Activated CD4-positive, alpha-beta T cell treated with anti-CD3 and anti-CD28 coated beads, Interleukin-2, amount 50 U/mL, for 16 hours (primary cell): ENCODE measurements at regions not wholly inside any gene's neighbourhood (a gene's known extent, or its start where the extent isn't known, plus 50 kb on each side); places are given as distances from the start of the nearest gene placed in this dataset.
"Not testable (repeated sequence)": the region's sequence is repeated elsewhere in the genome, so short reads cannot be mapped to it uniquely, and the experiment has no call there.

Experiments used
- DNase-seq: peaks from one replicate; pipeline ENCODE4 v3.0.0-alpha.2; 2020

DNA sequence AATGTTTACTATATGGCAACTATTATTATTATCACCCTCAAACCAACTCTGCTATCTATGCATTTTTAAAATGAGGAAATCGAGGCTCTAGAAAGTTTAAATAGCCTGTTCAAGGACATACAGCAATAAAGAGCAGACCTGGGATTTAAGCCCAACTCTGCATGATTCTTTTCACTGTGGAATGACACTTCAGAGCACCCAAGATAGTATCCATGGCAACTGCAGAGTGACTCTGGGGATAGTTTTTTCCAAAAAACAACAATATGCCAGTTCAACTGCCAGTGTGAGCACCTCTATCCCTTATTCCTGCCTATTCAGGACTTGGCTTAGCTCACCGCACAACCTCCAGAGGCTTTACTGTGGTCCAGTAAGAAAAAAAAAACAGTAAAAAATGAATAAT is 293.9 kb downstream of the BRINP2 start:
- no peak for DNase-seq

DNA sequence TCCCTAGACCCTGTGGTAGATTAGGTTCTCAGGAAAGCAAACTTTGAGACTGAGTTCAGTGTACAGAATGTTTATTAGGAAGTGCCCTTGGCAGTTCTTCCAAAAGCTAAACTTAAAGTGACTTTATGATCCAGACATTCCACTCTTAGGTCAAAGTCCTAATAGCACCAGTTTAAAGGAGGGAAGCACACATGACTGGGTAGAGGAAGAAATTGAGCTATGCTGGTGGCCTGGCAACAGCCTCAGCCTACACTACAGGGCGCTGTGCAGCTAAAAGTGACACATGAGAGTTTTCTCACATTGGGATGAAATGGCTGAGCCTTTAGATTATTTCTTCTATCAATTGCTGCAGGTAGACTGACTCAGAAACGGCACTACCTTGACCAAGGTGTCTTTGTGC is 280.4 kb downstream of the BRINP2 start:
- DNase-seq = no peak

DNA sequence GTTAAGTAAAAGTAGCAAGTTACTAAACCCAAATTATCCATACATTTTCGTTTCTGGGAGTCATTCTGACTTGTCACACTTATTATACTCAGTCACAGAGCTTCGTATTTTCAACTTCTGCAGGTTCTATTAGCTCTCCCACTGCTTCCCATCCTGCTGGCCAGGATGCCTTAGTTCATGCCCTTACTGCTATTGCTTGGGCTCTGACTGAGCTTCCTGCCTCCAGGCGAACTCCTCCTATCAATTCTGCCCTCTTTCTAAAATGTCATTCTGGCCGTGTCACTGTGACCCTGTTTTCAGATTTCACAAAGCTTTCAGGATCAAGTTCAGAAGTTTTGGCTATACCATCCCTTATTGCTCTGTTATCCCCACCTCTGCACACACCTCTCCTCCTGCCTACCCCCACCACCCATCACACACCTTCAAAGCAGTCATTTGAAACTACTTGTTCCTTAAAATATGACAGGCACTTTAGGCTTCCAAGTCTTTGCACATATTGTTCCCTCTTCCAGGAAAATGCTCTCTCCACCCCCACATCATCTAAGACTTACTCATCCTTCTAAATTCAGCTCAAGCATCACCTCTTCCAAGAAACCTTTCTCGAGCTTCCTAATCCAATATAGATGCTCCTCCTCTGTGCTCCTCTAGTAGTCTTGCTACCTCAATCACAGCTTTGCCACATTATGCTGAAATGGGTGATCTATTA is 278.0 kb downstream of the BRINP2 start:
- no peak for DNase-seq

DNA sequence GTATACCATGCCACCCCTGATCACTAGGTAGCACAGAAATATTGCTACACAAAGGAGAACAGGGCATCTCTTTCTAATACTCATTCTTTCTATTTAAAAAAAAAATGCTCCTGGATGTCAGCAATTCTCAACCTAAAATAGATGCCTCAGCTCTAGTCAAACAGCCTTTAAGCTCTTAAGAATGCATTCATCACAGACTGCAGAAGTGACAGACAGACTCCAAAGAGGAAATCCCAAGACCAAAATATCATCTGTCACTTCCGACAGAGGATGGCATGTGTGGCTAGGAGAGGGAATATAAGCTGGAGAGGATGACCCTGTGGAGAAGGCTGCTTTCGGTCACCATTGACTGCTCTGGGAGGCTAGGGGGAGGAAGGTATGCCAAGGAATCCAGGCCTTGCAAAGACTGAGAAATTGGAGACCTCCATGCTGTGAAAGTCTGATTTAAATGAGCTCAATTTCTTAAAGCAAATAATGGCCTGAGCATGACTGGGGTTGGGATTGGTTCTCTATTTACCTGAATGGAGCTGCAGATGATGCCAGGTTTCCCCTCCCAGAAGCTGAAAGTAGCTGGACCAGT is 277.4 kb downstream of the BRINP2 start:
- DNase-seq = no peak

DNA sequence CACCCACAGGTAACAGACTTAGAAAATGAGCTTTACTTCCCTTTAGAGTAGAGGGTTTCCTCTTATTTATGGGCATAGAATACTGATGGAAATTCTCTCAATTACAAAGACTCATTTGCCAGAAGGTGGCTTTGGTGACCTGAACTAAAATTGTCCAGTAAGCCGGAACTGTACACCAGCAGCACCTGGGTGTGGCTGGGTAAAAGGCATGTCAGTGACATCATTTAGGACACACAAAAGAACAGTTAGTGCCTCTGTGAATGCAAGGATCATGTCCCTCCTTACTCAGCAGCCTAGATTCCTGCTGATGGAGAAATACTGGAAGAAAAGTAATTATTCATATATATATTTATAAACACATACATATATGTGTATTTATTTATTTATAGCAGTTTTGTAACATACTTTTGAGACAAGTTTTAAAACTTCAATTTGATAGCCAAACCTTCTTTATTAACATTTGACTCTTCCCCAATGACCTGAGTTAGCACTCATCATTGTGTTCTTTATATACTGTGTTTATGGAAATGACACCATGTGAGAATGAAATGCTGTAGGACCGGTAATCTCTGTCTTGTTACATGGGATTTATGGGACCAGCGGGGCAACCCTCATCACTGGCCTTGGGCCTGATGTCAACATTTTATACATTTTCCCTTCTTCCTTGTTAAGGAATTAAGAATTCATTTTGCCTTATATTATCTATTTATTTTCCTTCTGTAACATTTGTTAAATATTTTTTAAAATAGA is 274.4 kb downstream of the BRINP2 start:
- no peak for DNase-seq

DNA sequence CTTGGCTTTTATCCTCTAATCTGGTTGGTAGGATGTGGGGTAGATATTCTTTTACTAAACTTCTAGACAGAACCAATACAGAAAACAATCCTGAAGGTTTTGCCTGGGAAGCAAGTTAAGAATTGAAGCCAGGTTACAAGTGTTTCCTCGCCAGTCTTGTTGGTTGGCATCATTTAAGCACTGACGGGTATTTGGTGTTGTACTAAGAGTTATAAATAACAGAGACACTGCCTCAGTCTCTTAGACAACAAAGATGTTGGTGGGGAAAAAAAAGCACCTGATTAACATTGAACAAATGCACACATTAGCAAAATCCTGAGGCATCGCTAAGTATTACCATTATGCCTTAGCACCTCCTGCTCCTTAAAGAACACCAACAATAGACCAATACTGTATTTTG is 272.2 kb downstream of the BRINP2 start:
- DNase-seq = no peak

DNA sequence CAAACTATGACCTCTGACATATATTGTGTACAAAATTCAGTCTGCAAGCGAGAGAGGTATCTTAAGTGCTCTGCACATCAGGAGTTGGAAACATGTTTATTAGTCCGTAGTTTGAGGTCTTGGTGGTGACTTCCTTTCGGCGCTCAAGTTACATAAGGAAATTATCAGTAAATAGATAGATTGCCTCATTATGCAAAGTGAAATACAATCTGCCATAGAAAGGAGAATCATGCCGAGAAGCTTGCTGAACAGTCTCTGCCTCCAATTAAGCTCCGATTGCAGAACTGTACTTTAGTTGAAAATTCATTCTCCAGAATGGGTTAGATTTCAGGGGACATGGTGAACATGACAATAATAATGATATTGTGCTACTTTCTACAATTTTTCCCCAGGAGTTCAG is 271.8 kb downstream of the BRINP2 start:
- no peak for DNase-seq

DNA sequence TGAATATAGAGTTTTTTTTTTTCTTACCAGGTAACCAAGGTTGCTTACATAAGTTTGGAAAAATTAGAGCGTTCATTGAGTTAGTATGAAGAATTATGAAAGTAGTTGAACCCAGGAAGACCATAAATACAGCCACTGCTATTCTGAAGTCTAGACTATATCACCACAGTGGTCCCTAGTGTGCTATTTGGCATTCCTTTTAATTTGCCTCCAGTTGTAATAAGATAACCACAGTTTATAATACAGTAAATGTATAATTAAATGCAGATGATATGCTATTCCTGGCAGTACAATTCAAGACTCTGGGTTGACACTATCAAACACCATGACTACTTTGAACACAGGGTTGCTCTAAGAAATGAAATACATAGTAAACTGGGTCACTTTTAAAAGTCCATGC is 270.5 kb downstream of the BRINP2 start:
- DNase-seq = no peak

DNA sequence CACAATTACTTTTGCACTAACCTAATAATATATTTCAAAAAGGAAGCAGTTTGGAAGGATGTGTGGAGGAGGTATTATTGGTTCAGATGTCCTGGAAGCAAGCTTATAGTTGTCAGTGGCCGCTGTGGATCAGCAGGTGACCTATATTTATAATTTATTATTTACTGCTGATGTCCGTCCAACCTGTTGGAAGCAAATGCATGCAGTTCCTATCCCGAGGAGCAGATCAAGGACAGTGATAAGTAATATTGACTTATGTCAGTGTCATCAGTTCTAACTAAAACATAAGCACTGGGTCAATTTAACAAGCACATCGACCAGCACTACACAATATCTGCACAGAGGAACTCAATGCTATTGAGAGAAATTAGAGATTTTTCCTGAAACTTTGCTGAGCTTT is 270.1 kb downstream of the BRINP2 start:
- DNase-seq = no peak

DNA sequence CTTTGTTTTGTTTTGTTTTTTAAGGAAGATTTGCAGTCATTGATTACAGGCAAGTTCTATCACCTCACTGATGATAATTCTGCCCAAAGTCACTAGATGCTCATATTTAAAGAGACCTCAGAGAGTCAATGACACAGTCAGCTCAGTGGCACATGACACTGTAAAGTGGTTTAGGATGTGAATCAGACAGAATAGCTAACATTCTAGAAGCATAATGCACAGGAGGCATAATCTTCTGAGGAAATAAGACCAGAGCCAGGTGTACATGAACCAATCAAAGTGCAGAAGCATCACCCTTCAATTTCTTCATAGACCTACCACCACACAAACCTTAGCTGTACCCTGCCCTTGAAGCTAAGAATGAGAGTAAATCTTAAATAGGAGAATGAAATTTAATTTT is 268.5 kb downstream of the BRINP2 start:
- no peak for DNase-seq

DNA sequence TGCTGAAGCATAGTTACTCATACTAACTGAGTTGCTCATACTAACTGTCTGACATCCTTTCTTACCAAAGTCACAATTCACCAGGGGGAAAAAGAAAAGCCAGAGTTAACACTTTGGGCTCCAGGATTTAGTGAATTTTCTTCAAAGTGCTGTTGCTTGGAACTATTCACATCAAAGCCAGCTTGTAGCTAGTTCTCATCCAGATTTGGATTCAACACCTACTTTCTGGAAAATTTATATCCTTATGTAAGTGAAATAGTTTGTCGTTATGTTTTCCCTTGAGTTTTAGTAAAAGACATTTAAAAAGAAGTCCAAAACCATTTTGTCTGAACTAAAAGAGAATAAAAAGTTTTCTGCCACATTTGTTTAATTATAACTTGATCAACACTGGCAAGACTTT is 264.6 kb downstream of the BRINP2 start:
- DNase-seq = no peak

DNA sequence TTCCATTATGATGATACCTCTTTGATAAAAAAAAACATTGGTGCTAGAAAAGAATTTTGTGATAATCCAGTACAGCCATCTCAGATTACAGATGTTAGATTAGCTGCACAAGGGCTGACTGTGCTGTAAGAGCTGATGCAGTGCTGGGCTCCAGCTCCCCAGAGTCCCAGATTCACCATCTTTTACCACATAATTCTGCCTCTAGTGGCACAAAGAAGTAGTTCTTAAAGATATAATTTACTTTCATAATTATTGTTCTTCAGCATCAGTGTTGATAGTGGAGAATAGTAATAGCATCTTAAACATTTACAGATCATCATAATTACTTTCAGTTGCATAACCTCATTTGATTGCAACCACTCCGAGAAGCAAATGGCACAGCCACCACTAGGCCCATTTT is 262.1 kb downstream of the BRINP2 start:
- DNase-seq = peak; percentile 1

DNA sequence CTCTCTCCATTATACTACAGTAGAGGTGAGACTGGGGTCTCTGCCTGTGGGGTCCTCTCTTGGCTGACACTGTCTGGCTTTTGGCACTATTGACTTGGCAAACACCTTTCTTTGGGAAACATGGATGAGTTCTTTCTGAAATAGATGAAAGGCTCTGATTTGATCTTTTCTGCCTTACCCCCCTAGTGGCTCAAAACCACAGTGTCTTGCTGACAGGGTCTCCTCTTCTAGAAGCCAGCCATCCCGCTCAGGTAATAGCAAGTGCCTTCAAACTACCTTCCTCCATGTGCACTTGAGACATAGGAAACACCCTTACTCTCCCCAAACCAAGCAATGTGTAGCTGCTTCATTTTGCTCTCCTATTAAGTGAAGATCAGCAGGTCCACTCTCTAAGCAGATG is 260.4 kb downstream of the BRINP2 start:
- no peak for DNase-seq

DNA sequence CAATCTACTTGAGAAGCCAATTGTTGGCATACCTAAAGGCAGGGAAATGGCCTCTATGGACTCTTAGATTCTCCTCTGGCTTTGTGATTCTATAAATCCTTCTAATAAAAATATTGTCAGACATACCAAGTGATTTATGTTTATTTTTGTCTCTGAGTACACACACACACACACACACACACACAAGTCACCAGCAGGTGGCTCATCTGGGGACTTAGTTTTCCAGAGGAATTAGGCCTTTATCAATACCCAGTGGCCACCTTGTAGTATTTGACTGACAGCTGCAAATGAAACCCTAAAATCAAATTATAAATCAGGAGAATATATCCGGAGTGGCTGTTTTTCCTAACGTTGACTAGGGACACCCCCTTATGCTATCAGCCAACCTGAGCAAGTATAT is 258.5 kb downstream of the BRINP2 start:
- DNase-seq = no peak

DNA sequence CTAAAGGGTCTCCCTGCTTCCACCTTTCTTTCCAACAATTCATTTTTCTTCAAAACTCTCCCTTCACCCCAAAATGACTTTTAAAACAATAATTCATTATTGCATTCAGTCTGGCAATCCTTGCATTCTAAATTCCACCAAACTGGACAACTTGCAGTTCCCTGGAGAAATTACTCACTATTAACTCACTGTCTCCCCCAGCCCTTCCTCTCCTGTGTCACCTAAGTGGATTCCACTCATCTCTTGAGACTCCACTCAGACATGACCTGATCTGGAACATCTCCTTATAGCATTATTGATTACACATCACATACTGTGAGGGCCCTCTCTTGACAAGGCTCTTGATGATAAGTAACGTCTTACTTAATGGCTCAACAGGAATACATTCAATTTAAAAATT is 257.1 kb downstream of the BRINP2 start:
- DNase-seq = no peak

DNA sequence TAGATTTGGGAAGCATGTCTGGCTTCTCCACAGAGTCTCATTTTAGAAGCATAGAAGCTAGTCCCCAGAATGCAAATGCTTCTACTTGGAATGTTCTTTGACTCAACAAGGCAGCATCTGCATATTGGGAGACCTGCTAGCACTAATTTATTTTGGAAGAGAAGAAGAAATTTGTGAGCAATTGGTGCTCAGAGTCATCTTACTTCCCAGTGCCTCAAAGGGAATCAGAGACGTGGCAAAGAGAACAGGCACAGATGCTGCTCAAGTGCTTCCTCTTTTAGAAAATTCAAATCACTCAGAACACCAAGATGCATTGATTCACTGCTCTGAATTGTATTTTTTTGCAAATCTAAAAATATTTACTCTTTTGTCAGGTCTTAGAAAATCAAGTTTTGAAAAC is 255.7 kb downstream of the BRINP2 start:
- no peak for DNase-seq

DNA sequence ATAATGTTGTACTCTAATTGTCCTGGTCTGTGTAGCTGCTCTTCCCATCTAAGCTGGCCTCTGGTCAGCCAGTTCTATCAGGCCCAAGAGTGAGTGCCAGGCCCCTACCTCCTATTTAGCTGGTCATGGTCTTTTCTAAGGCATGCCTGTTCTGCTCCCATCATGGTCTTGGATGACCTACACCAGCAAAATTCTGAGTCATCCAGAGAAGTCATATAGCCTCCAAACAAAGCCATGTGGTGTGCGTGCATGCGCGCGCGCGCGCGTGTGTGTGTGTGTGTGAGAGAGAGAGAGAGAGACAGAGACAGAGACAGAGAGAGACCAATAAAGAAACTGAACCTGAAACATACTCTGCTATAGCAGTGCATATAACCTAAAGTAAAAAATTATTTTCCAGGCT is 254.4 kb downstream of the BRINP2 start:
- DNase-seq = no peak

DNA sequence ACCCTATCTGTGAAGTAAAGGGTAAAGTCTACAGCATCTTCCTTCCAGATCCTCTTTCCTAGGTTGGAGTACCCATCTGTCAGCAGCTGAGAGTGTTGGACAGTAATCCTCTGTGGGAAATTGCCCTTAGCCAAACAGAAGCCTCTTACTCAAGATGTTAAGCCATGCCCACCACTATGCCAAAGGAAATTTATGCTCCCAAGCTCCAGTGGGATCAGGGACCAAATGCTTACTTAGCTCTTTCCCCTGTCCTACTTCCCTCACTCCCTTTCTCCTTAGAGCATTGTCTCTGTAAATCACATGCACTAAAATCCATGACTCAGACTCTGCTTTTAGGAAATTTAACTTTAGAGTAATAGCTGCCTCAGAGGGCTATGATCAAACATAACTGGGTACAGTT is 254.0 kb downstream of the BRINP2 start:
- no peak for DNase-seq

DNA sequence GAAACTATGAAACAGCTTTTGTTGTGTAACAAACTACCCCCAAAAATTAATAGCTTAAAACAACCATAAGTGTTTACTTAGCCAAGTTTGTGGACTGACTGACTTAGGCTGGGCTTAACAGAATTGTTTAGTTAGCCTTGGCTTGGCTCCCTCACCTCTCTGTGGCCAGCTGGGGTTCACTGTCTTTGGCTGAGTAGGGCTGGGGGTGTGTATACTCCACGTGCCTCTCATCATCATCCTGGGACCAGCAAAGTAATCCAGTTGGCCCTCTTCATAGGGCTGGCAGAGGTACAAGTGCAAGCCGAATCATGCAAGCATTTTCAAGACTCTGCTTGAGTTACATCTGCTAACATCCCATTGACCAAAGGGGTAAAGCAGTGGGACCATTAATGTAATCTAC is 252.3 kb downstream of the BRINP2 start:
- DNase-seq = no peak

DNA sequence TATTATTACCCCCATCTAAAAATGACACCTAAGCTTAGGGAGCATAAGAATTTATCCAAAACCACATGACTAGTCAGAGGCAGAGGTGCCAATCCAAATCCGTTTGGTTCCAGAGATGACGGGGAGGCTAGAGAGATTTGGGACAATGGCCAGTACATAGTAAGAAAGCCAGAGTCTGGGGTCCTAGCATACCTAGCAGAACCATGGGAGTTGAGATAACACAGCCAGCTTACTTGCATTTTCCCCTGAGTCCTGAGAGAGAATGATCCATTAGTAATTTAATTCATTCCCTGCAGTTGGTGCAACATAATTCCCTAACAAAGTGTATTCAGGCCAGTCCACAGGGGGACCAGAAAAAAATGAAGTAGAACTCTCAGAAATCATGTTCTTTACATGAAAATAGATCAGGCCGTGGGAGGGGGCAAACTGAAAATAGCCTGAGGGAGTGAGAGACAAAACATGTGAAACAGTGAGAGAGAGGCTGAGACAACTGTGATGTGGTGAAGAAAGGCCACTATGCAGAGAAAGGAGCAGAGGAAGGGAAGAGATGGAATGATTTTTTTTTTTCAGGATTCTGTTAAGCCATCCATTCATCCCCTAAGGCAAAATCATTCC is 243.3 kb downstream of the BRINP2 start:
- no peak for DNase-seq

DNA sequence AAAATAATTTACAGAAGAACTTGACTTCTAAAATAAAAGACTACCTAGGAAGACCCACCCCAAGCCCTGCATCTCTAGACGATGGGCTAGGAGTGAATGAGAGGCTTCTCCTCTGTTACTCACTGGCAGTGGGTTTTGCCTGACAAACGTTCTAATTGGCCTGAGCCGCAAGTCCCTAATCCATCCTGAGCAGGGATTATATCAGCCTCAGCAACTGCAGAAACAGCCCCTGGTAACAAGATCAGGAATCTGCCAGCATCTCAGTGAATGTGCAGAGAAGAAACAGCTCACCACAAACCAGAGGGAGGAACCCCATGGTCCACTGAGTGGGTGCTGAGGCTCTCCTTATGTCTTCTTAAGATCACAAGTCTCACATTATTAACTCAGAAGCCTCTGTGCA is 240.6 kb downstream of the BRINP2 start:
- no peak for DNase-seq

DNA sequence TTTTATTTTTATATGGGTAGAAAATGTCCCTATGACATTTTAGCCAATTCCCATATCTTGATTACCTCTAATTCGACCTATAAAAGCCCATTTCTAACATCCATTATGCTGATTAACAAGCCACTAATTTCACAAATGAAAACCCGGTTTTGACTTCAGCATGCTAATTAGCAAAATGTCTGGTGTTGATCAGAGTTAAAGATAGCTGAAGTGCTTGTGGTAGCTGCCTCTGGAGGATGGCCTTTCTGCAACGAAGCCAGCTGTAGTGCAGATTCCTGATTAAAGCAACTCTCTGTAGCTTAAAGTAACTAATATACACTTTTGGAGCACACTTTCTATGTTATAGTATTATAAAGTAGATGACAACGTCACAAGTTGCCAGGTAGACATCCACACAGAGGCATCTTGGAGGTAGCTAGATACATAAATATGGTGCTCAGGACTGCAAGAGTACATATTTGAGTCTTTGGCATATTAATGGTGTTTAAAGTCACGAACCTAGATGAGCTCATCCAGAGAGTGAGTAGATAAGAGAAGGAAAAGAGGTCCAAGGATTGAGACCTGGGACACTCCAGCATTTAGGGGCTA is 239.5 kb downstream of the BRINP2 start:
- DNase-seq = no peak

DNA sequence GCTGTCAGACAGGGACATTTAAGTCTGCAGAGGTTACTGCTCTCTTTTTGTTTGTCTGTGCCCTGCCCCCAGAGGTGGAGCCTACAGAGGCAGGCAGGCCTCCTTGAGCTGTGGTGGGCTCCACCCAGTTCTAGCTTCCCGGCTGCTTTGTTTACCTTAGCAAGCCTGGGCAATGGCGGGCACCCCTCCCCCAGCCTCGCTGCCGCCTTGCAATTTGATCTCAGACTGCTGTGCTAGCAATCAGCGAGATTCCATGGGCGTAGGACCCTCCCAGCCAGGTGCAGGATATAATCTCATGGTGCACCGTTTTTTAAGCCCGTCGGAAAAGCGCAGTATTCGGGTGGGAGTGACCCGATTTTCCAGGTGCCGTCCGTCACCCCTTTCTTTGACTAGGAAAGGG is 235.6 kb downstream of the BRINP2 start:
- DNase-seq = not testable (repeated sequence)

DNA sequence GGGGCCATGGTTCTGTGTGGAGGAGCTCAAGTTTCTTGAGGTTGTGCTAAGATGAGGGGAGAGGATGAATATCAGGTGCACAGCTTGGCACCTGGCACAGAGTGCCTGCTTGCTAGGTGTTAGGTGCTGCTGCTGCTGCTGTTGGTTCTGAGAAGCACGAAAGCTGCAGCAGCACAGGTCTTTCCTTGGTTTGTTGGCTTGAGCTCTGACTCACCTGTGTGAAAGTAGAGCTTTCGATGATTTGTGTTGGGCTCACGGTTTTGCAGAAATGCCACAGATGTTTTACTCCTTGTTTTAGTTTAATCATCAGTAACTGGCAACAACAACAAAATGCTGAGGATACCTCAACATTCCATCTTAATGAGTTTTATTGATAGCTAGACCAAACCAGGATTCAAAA is 221.6 kb downstream of the BRINP2 start:
- DNase-seq = no peak
